Endothelial cell of umbilical vein (primary cell): ENCODE measurements at regions not wholly inside any gene's neighbourhood (a gene's known extent, or its start where the extent isn't known, plus 50 kb on each side); places are given as distances from the start of the nearest gene placed in this dataset.

Experiments used
- BruUV-seq: library from RNA; stranded (reverse); fragments of 400-500 nt; replicated peaks from 2 replicates; lab custom pipeline; 2021; lab: Mats Ljungman, UMichigan
- CTCF ChIA-PET: fragments of 300-600, 350-600 bp; sonication (Branson Sonifier 250); formaldehyde crosslinking; loops from one replicate; lab custom pipeline; 2021; ENCODE audit warnings: antibody characterized with exemption, inconsistent platforms; lab: Charles Lee
- POLR2A ChIA-PET: fragments of 300-600, 350-600 bp; sonication (Branson Sonifier 250); formaldehyde crosslinking; loops from one replicate; lab custom pipeline; 2021; ENCODE audit warnings: antibody characterized with exemption, inconsistent platforms; lab: Charles Lee
- DNase-seq: peaks from one replicate; pipeline ENCODE4 v3.0.0-alpha.2; 2011; ENCODE audit warnings: low read depth, low spot score
- FAIRE-seq: peaks from 2 replicates; lab custom pipeline; 2011; peaks lifted over from hg19 to GRCh38; lab: Jason Lieb, UNC
- H2AFZ ChIP-seq: 2 replicates; pipeline ENCODE4 v1.6.0; 2012; ENCODE audit warnings: low read depth, low read length, control low read depth, inconsistent platforms
- H3K27ac ChIP-seq: 2 replicates; pipeline ENCODE4 v1.5.1; 2011; ENCODE audit warnings: low read depth, mild to moderate bottlenecking, control low read depth, low read length, moderate library complexity; ENCODE audit not compliant: insufficient read depth
- H3K27me3 ChIP-seq, 2 experiments: 2 replicates each; pipeline versions ENCODE4 v1.6.0 to v1.6.1; 2011; ENCODE audit warnings: low read length in 2 of 2, mixed read lengths in 1 of 2; ENCODE audit not compliant: control insufficient read depth in 2 of 2, insufficient read depth in 2 of 2
- H3K36me3 ChIP-seq, 2 experiments: 2 replicates in 1 of 2; 3 replicates in 1 of 2; pipeline ENCODE4 v1.5.1; 2011; ENCODE audit warnings: low read length in 2 of 2, mild to moderate bottlenecking in 1 of 2, moderate library complexity in 1 of 2; ENCODE audit not compliant: control insufficient read depth in 2 of 2, insufficient read depth in 2 of 2; ENCODE audit errors: extremely low read depth in 1 of 2
- H3K4me1 ChIP-seq: 3 replicates; pipeline ENCODE4 v1.5.1; 2011; ENCODE audit warnings: mild to moderate bottlenecking, low read length; ENCODE audit not compliant: control insufficient read depth, insufficient read depth; ENCODE audit errors: extremely low read depth
- H3K4me2 ChIP-seq: 2 replicates; pipeline ENCODE4 v1.6.1; 2011; ENCODE audit warnings: low read length, control low read depth, mixed read lengths; ENCODE audit not compliant: insufficient read depth
- H3K4me3 ChIP-seq, 3 experiments: fragments of 200-600 bp in 1 of 3; sonication (generic), shearing (Covaris generic) in 1 of 3; replicated peaks in 1 of 3; 2 replicates each; pipeline ENCODE4 v1.5.1; 2011 to 2016; ENCODE audit warnings: control low read depth in 3 of 3, low read length in 3 of 3, mild to moderate bottlenecking in 2 of 3, inconsistent platforms in 1 of 3, low read depth in 1 of 3, moderate library complexity in 1 of 3; ENCODE audit not compliant: insufficient read depth in 1 of 3
- H3K79me2 ChIP-seq: 2 replicates; pipeline ENCODE4 v1.6.0; 2012; ENCODE audit warnings: low read length, inconsistent platforms; ENCODE audit not compliant: control insufficient read depth, insufficient read depth
- H3K9ac ChIP-seq: replicated peaks from 2 replicates; pipeline ENCODE3; 2011; ENCODE audit warnings: low read length, control low read depth; ENCODE audit not compliant: insufficient read depth; ENCODE audit errors: extremely low read depth
- H3K9me1 ChIP-seq: replicated peaks from 3 replicates; pipeline ENCODE4 v1.6.0; 2011; ENCODE audit warnings: mild to moderate bottlenecking, low read length; ENCODE audit not compliant: control insufficient read depth, insufficient read depth; ENCODE audit errors: extremely low read depth
- H3K9me3 ChIP-seq: replicated peaks from 2 replicates; pipeline ENCODE4 v1.5.1; 2012; ENCODE audit warnings: low read length, inconsistent platforms; ENCODE audit not compliant: control insufficient read depth, insufficient read depth
- H4K20me1 ChIP-seq: replicated peaks from 2 replicates; pipeline ENCODE3; 2011; ENCODE audit warnings: mild to moderate bottlenecking, low read length; ENCODE audit not compliant: control insufficient read depth, insufficient read depth; ENCODE audit errors: extremely low read depth
- CTCF ChIP-seq, 2 donors: IDR thresholded peaks; 1 replicate in 1 of 2; 2 replicates in 1 of 2; pipeline ENCODE4 v1.5.1; 2011; ENCODE audit warnings: low read length in 2 of 2, mild to moderate bottlenecking in 2 of 2, moderate library complexity in 2 of 2, control low read depth in 1 of 2, inconsistent platforms in 1 of 2, low read depth in 1 of 2; ENCODE audit not compliant: insufficient read depth in 1 of 2; ENCODE audit errors: extremely low read depth in 1 of 2
- EZH2 ChIP-seq: IDR thresholded peaks from 2 replicates; pipeline ENCODE4 v1.6.1; 2012; ENCODE audit warnings: borderline replicate concordance, low read depth, mild to moderate bottlenecking, moderate library complexity, low read length, inconsistent platforms; ENCODE audit not compliant: severe bottlenecking
- FOS ChIP-seq: IDR thresholded peaks from 2 replicates; pipeline ENCODE4 v1.6.1; 2011; ENCODE audit warnings: mild to moderate bottlenecking, low read length, moderate library complexity, borderline replicate concordance; ENCODE audit not compliant: insufficient read depth
- GATA2 ChIP-seq: IDR thresholded peaks from 2 replicates; pipeline ENCODE4 v1.7.0; 2011; ENCODE audit warnings: low read depth, mild to moderate bottlenecking, moderate library complexity, mixed read lengths, low read length; ENCODE audit not compliant: insufficient read length, insufficient read depth
- JUN ChIP-seq: IDR thresholded peaks from 2 replicates; pipeline ENCODE4 v1.6.1; 2011; ENCODE audit warnings: borderline replicate concordance, low read depth; ENCODE audit not compliant: insufficient read length, insufficient read depth
- MAX ChIP-seq: IDR thresholded peaks from 2 replicates; pipeline ENCODE4 v1.6.1; 2011; ENCODE audit not compliant: insufficient read depth, insufficient read length
- MYC ChIP-seq: IDR thresholded peaks from one replicate; pipeline ENCODE4 v1.6.1; 2011; ENCODE audit warnings: mild to moderate bottlenecking, low read depth, low read length
- POLR2A ChIP-seq: IDR thresholded peaks from 2 replicates; pipeline ENCODE4 v1.6.1; 2012; ENCODE audit warnings: low read depth, mild to moderate bottlenecking, control low read depth, low read length
- POLR2AphosphoS5 ChIP-seq: IDR thresholded peaks from 2 replicates; pipeline ENCODE4 v1.6.1; 2012; ENCODE audit warnings: low read depth, mild to moderate bottlenecking, control low read depth, low read length, moderate library complexity; ENCODE audit not compliant: insufficient read depth
- dilution Hi-C: fragments of 300-500 bp; cut with MboI; formaldehyde crosslinking; loops from one replicate; pipeline ENCODE4 v1.15.0; 2019; ENCODE audit warnings: low sequenced_read_pairs; ENCODE audit not compliant: extremely low pct_ligation_motif_present
- intact Hi-C: fragments of 100-400 bp; cut with micrococcal nuclease; formaldehyde crosslinking; loops from one replicate; pipeline ENCODE4 v1.10.0; 2022

- H2AFZ ChIP-seq, result no peak overlapping the region
- TF ChIP-seq POLR2AphosphoS5, result no peak
- no peak for TF ChIP-seq CTCF (IDR thresholded peaks at IDR 0.05; ENCODE audit: extremely low read depth in 1 of 2, insufficient read depth in 1 of 2, low read depth in 1 of 2, low read length in 2 of 2)
- TF ChIP-seq MAX, result no peak
- TF ChIP-seq EZH2, result no peak
- no peak for TF ChIP-seq JUN
- no peak for TF ChIP-seq MYC
- TF ChIP-seq GATA2, result no peak
- no peak for TF ChIP-seq FOS
- no peak for TF ChIP-seq POLR2A
- peaks cover 2% of the 10 kb centered on the region for H3K9me3 ChIP-seq
- no peaks in the 10 kb centered on the region for H3K79me2 ChIP-seq
- H3K27ac ChIP-seq, result no peak overlapping the region
- no TSS peak for BruUV-seq
- H4K20me1 ChIP-seq, result no peaks in the 10 kb centered on the region
- CTCF ChIA-PET, result no interaction called here
- dilution Hi-C loops (no loop called here), intact Hi-C loops (no loop called here)
- H3K36me3 ChIP-seq, result no peaks in the 10 kb centered on the region
- DNase-seq (no peak), FAIRE-seq (no peak)
- H3K9ac ChIP-seq, result no peak overlapping the region
- H3K4me2 ChIP-seq, result no peak overlapping the region
- no peaks in the 10 kb centered on the region for H3K9me1 ChIP-seq
- H3K4me1 ChIP-seq, result no peaks in the 10 kb centered on the region
- no peaks in the 10 kb centered on the region for H3K27me3 ChIP-seq
- H3K4me3 ChIP-seq, result no peak overlapping the region
- POLR2A ChIA-PET, result no interaction called here
Measured at GRCh38 chr6:15143086-15143485, 102.8 kb upstream of the JARID2 start.
